ENCODE measurements at regions not wholly inside any gene's neighbourhood (a gene's known extent, or its start where the extent isn't known, plus 50 kb on each side); places are given as distances from the start of the nearest gene placed in this dataset.
"Not testable (repeated sequence)": the region's sequence is repeated elsewhere in the genome, so short reads cannot be mapped to it uniquely, and the experiment has no call there.

- DNase-seq: no peak
Observed at GRCh38 chr12:68428211-68428610, 96.0 kb upstream of the MDM1 start.

- DNase-seq: no peak
Observed at GRCh38 chr12:68428724-68429501, 96.8 kb upstream of the MDM1 start.

GRCh38 chr12:68429696-68430095 is 97.5 kb upstream of the MDM1 start:
- no peak for DNase-seq

GRCh38 chr12:68431786-68432185 is 99.6 kb upstream of the MDM1 start:
- DNase-seq: no peak

GRCh38 chr12:68432622-68433021 is 100.5 kb upstream of the MDM1 start:
- DNase-seq: no peak

GRCh38 chr12:68434391-68435298 is 102.5 kb upstream of the MDM1 start:
- no peak for DNase-seq

GRCh38 chr12:68435299-68435637 is 103.1 kb upstream of the MDM1 start:
- no peak for DNase-seq

GRCh38 chr12:68435816-68436215 is 103.7 kb upstream of the MDM1 start:
- DNase-seq: no peak

GRCh38 chr12:68438601-68439000 is 106.4 kb upstream of the MDM1 start:
- no peak for DNase-seq

GRCh38 chr12:68439368-68440045 is 107.3 kb upstream of the MDM1 start:
- no peak for DNase-seq

GRCh38 chr12:68440068-68440581 is 108.0 kb upstream of the MDM1 start:
- DNase-seq: no peak

- no peak for DNase-seq
Observed at GRCh38 chr12:68441167-68441566, 109.0 kb upstream of the MDM1 start.

- DNase-seq: not testable (repeated sequence)
Observed at GRCh38 chr12:68442353-68442972, 110.3 kb upstream of the MDM1 start.

- DNase-seq: not testable (repeated sequence)
Observed at GRCh38 chr12:68443695-68444094, 111.5 kb upstream of the MDM1 start.

GRCh38 chr12:68445824-68446223 is 113.7 kb upstream of the MDM1 start:
- no peak for DNase-seq

GRCh38 chr12:68446384-68446783 is 114.2 kb upstream of the MDM1 start:
- no peak for DNase-seq

GRCh38 chr12:68446901-68447796 is 115.0 kb upstream of the MDM1 start:
- no peak for DNase-seq

- no peak for DNase-seq
Observed at GRCh38 chr12:68447797-68448260, 115.7 kb upstream of the MDM1 start.

GRCh38 chr12:68449196-68449595 is 117.0 kb upstream of the MDM1 start:
- DNase-seq: no peak

GRCh38 chr12:68450947-68451260 is 118.7 kb upstream of the MDM1 start:
- DNase-seq: no peak

- no peak for DNase-seq
Observed at GRCh38 chr12:68451261-68452077, 119.3 kb upstream of the MDM1 start.
